ENCODE measurements at regions not wholly inside any gene's neighbourhood (a gene's known extent, or its start where the extent isn't known, plus 50 kb on each side); places are given as distances from the start of the nearest gene placed in this dataset.

GRCh38 chr13:103184413-103184812, 118.2 kb upstream of the SLC10A2 start:
- Mint-ChIP-seq H3K27ac (ENCODE audit: low read depth) (no peak overlapping the region), H3K4me1 (no peaks in the 10 kb centered on the region), H3K4me3 (no peak overlapping the region), H3K36me3 (ENCODE audit: insufficient read depth) (no peaks in the 10 kb centered on the region), H3K27me3 (no peaks in the 10 kb centered on the region), H3K9me3 (no peaks in the 10 kb centered on the region)
- no peak for ATAC-seq (replicated peaks; ENCODE audit: extremely low read depth, poor library complexity, severe bottlenecking)
- no peak for DNase-seq (ENCODE audit: low spot score in 2 of 2)

DNA sequence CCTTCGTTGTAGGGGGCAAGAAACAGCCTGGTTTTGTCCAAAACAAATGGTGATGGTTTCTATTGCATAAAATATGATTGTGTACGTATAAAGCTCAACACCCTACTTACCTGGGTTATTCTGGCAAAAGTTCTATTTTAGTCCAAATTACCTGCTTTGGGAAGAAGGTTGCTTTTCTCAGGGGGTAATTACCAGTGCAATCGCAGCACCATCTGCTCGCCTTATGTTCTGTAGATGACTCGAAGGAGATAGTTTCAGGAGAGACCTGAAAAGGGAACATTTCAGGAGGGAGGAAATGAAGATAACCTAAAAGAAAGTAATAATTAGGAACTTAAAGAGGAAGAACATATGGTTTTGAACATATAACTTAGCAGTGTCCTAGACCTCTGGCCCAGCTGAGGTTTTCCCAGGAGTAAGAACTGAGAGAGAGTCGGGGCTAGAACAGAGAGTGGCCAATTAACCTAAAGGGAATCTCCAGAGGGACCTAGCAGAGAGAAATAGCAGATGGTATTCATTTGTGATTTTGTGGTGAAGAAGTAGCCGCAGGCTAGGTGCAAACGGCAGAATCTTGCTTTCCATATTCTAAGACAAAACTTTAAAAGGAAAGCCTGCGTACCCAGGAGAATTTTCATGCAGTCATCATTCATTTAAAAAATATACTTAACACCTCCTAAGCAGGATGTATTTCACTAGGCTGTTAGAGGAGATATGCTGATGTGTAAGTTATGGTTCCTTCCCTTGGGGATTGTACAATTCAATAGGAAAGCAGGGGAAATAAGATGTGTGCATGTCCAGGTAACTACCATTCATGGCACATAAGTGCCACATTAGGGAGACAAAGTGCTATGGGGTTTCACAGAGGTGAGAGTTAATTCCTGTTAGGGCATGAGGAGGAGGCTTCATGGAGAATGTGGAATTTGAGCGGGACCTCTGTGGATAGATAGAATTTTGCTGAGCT, 113.0 kb upstream of the SLC10A2 start:
- H3K9me3 Mint-ChIP-seq = no peaks in the 10 kb centered on the region
- no peaks in the 10 kb centered on the region for H3K4me1 Mint-ChIP-seq
- no peaks in the 10 kb centered on the region for H3K36me3 Mint-ChIP-seq (ENCODE audit: insufficient read depth)
- H3K27ac Mint-ChIP-seq (ENCODE audit: low read depth) = no peak overlapping the region
- no peak for DNase-seq (ENCODE audit: low spot score in 2 of 2)
- no peak overlapping the region for H3K4me3 Mint-ChIP-seq
- H3K27me3 Mint-ChIP-seq = no peaks in the 10 kb centered on the region
- ATAC-seq (replicated peaks; ENCODE audit: extremely low read depth, poor library complexity, severe bottlenecking) = no peak

DNA sequence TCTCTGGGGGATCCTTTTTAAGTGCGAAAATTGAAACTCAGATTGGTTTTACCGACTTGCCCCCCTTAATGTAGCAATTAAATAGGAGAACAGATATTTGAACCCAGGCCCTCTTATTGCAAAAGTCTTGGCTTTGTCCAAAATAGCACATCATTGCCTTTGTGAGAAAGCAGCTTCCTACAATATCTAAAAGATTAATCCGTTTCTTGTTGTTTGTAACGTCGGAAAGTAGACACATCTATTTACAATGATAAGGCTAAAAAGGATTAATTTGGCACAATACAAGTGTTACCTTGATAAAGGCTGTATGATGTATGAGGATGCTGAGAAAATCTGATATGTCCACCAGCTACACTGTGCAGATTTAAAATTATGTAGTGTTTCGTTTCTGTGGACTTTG, 108.7 kb upstream of the SLC10A2 start:
- H3K27ac Mint-ChIP-seq (ENCODE audit: low read depth) = no peak overlapping the region
- no peaks in the 10 kb centered on the region for H3K4me1 Mint-ChIP-seq
- no peaks in the 10 kb centered on the region for H3K27me3 Mint-ChIP-seq
- H3K36me3 Mint-ChIP-seq (ENCODE audit: insufficient read depth) = no peaks in the 10 kb centered on the region
- H3K4me3 Mint-ChIP-seq = no peak overlapping the region
- DNase-seq (ENCODE audit: low spot score in 2 of 2) (no peak), ATAC-seq (replicated peaks; ENCODE audit: extremely low read depth, poor library complexity, severe bottlenecking) (no peak)
- no peaks in the 10 kb centered on the region for H3K9me3 Mint-ChIP-seq

- Mint-ChIP-seq H3K36me3 (ENCODE audit: insufficient read depth) (no peaks in the 10 kb centered on the region), H3K9me3 (peaks cover 22% of the 10 kb centered on the region), H3K27me3 (no peaks in the 10 kb centered on the region), H3K4me1 (no peaks in the 10 kb centered on the region), H3K27ac (ENCODE audit: low read depth) (no peak overlapping the region), H3K4me3 (no peak overlapping the region)
- ATAC-seq (replicated peaks; ENCODE audit: extremely low read depth, poor library complexity, severe bottlenecking) (no peak), DNase-seq (ENCODE audit: low spot score in 2 of 2) (no peak)
Measured at GRCh38 chr13:103168901-103169508, 102.8 kb upstream of the SLC10A2 start.

GRCh38 chr13:103164251-103164650, 98.0 kb upstream of the SLC10A2 start:
- Mint-ChIP-seq H3K4me3 (no peak overlapping the region), H3K27ac (ENCODE audit: low read depth) (no peak overlapping the region), H3K36me3 (ENCODE audit: insufficient read depth) (no peaks in the 10 kb centered on the region), H3K9me3 (peaks cover 24% of the 10 kb centered on the region), H3K27me3 (no peaks in the 10 kb centered on the region), H3K4me1 (no peaks in the 10 kb centered on the region)
- no peak for DNase-seq (ENCODE audit: low spot score in 2 of 2)
- ATAC-seq (replicated peaks; ENCODE audit: extremely low read depth, poor library complexity, severe bottlenecking) = no peak

DNA sequence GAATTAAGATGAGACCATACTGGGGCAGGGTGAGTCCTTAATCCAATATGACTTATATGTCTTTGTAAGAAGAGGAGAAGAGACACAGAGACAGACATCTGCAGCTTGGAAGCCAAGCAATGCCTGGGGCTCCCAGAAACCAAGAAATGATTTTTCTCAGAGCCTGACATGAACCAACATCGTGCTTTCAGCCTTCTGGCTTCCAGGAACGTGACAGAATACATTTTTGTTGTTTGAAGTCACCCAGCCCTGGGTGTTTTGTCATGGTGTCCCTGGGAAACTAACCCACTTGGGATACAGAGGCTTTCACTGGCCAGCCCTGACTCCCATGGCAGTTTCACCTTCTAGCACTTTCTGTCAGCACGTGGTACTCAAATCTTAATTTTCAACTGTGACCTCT, 95.3 kb upstream of the SLC10A2 start:
- Mint-ChIP-seq H3K4me1 (no peaks in the 10 kb centered on the region), H3K27ac (ENCODE audit: low read depth) (no peak overlapping the region), H3K27me3 (no peaks in the 10 kb centered on the region), H3K9me3 (peaks cover 11% of the 10 kb centered on the region), H3K36me3 (ENCODE audit: insufficient read depth) (no peaks in the 10 kb centered on the region), H3K4me3 (no peak overlapping the region)
- ATAC-seq (replicated peaks; ENCODE audit: extremely low read depth, poor library complexity, severe bottlenecking) (no peak), DNase-seq (ENCODE audit: low spot score in 2 of 2) (no peak)

- H3K27me3 Mint-ChIP-seq = no peaks in the 10 kb centered on the region
- DNase-seq (ENCODE audit: low spot score in 2 of 2) = no peak
- no peak overlapping the region for H3K4me3 Mint-ChIP-seq
- H3K4me1 Mint-ChIP-seq = no peaks in the 10 kb centered on the region
- no peaks in the 10 kb centered on the region for H3K36me3 Mint-ChIP-seq (ENCODE audit: insufficient read depth)
- peaks cover 6% of the 10 kb centered on the region for H3K9me3 Mint-ChIP-seq
- no peak overlapping the region for H3K27ac Mint-ChIP-seq (ENCODE audit: low read depth)
- no peak for ATAC-seq (replicated peaks; ENCODE audit: extremely low read depth, poor library complexity, severe bottlenecking)
Measured at GRCh38 chr13:103157434-103158145, 91.4 kb upstream of the SLC10A2 start.

DNA sequence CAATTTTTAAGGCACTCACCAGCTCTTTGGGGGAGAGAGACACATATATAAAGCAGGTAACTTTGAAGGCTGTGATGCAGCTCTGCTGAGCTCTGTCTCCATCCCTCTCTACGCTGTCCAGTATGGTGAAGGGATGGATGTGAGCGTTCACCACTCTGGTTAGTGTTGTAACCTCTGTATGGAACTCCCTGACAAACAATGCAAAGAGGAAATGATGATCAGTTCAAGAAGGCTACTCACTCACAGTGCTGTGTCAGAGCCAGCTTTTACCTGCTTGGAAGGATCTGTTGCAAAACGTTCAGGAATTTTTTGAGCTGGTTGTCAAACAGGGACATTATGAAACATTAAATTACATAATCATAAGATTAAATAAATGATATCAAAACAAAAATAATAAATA, 90.8 kb upstream of the SLC10A2 start:
- Mint-ChIP-seq H3K27ac (ENCODE audit: low read depth) (no peak overlapping the region), H3K4me3 (no peak overlapping the region), H3K4me1 (no peaks in the 10 kb centered on the region), H3K9me3 (peaks cover 3% of the 10 kb centered on the region), H3K36me3 (ENCODE audit: insufficient read depth) (no peaks in the 10 kb centered on the region), H3K27me3 (no peaks in the 10 kb centered on the region)
- DNase-seq (ENCODE audit: low spot score in 2 of 2) = no peak
- no peak for ATAC-seq (replicated peaks; ENCODE audit: extremely low read depth, poor library complexity, severe bottlenecking)

DNA sequence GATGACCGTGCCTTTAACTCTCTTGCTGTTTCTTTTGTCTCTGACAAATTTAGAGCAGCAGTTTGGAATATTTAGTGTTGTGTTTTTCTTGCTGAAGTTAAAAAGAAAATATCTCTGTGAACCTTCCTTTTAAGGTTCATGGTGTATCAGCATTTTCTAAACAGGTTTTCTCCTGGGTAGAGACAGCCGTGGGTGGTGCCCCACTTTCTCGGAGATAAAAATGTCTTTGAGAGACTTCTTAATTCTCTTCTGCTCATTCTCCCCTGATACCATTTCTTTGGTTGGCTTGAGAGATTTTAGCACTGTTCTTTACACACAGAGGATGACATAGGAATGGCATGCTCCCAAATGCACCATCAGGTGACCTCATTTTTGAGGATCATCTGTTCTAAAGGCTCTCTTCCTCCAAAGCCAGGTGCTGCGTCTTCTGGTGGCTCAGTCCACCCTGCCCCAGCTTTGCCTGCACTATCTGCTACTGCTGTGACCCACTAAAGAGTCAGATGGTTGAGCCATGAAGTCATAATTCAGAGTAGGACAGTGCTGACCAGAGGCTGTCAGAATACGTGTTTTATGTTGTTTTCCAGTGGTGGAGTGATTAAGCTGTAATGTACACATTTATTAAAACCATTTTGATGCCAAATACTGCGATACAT, 90.3 kb upstream of the SLC10A2 start:
- Mint-ChIP-seq H3K4me1 (no peaks in the 10 kb centered on the region), H3K27ac (ENCODE audit: low read depth) (no peak overlapping the region), H3K36me3 (ENCODE audit: insufficient read depth) (no peaks in the 10 kb centered on the region), H3K27me3 (no peaks in the 10 kb centered on the region), H3K4me3 (no peak overlapping the region), H3K9me3 (no peaks in the 10 kb centered on the region)
- DNase-seq (ENCODE audit: low spot score in 2 of 2) (no peak), ATAC-seq (replicated peaks; ENCODE audit: extremely low read depth, poor library complexity, severe bottlenecking) (no peak)

DNA sequence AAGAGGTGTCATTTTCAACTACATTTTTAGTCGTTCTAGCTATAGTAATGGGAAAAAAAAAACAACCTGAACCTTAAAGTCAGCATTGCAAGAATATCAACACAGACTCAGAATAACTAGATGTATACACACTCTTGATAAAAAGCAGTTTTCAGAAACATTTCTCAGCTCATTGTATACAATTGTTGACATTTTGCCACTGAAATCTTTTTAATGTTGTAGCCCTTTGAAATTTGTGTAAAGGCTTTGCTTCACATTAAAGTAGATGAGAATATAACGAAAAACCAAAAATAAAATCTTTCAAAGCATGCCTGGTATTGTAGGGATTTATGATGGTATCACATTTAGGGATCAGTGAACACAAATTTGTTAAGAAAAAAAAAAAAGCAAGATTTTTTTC, 87.2 kb upstream of the SLC10A2 start:
- no peak for DNase-seq (ENCODE audit: low spot score in 2 of 2)
- no peaks in the 10 kb centered on the region for H3K9me3 Mint-ChIP-seq
- no peak overlapping the region for H3K4me3 Mint-ChIP-seq
- ATAC-seq (replicated peaks; ENCODE audit: extremely low read depth, poor library complexity, severe bottlenecking) = no peak
- no peaks in the 10 kb centered on the region for H3K36me3 Mint-ChIP-seq (ENCODE audit: insufficient read depth)
- no peaks in the 10 kb centered on the region for H3K4me1 Mint-ChIP-seq
- no peaks in the 10 kb centered on the region for H3K27me3 Mint-ChIP-seq
- H3K27ac Mint-ChIP-seq (ENCODE audit: low read depth) = no peak overlapping the region

GRCh38 chr13:103147961-103148360, 81.7 kb upstream of the SLC10A2 start:
- DNase-seq (ENCODE audit: low spot score in 2 of 2) = no peak
- ATAC-seq (replicated peaks; ENCODE audit: extremely low read depth, poor library complexity, severe bottlenecking) = no peak
- Mint-ChIP-seq H3K27ac (ENCODE audit: low read depth) (no peak overlapping the region), H3K4me3 (no peak overlapping the region), H3K9me3 (no peaks in the 10 kb centered on the region), H3K27me3 (peaks cover 9% of the 10 kb centered on the region), H3K4me1 (no peaks in the 10 kb centered on the region), H3K36me3 (ENCODE audit: insufficient read depth) (no peaks in the 10 kb centered on the region)

DNA sequence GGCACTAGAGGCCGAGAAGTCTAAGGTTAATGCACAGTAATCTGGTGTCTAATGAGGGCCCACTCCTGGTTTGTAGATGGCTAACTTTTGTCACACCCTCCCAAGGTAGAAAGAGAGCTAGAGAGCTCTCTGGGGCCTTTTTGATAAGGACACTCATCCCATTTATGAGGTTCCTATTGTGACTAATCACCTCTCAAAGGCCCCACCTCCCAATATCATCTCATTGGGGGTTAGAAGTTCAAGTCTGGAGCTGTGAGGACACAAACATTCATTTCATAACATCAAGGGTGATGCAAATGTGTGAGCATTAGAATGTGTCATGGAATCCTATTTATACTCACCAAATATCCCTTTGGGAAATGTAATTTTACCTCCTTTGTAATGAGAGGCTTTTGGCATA, 79.2 kb upstream of the SLC10A2 start:
- no peaks in the 10 kb centered on the region for H3K4me1 Mint-ChIP-seq
- DNase-seq (ENCODE audit: low spot score in 2 of 2) (no peak), ATAC-seq (replicated peaks; ENCODE audit: extremely low read depth, poor library complexity, severe bottlenecking) (no peak)
- H3K4me3 Mint-ChIP-seq = no peak overlapping the region
- H3K27ac Mint-ChIP-seq (ENCODE audit: low read depth) = no peak overlapping the region
- H3K9me3 Mint-ChIP-seq = no peaks in the 10 kb centered on the region
- H3K27me3 Mint-ChIP-seq = peaks cover 9% of the 10 kb centered on the region
- H3K36me3 Mint-ChIP-seq (ENCODE audit: insufficient read depth) = no peaks in the 10 kb centered on the region

All from central memory CD8-positive, alpha-beta T cell (primary cell).